ENCODE measurements at regions not wholly inside any gene's neighbourhood (a gene's known extent, or its start where the extent isn't known, plus 50 kb on each side); places are given as distances from the start of the nearest gene placed in this dataset.

GRCh38 chr1:29380532-29380931, 144.2 kb downstream of the PTPRU start:
- no peak for DNase-seq (ENCODE audit: low read depth in 2 of 2)

- no peak for DNase-seq (ENCODE audit: low read depth in 2 of 2)
These were observed 143.2 kb downstream of the PTPRU start for GRCh38 chr1:29379443-29380073.
